ENCODE measurements at regions not wholly inside any gene's neighbourhood (a gene's known extent, or its start where the extent isn't known, plus 50 kb on each side); places are given as distances from the start of the nearest gene placed in this dataset.
A peak's percentile ranks its signal among the peaks of the same experiment; 100 is the strongest.

DNA sequence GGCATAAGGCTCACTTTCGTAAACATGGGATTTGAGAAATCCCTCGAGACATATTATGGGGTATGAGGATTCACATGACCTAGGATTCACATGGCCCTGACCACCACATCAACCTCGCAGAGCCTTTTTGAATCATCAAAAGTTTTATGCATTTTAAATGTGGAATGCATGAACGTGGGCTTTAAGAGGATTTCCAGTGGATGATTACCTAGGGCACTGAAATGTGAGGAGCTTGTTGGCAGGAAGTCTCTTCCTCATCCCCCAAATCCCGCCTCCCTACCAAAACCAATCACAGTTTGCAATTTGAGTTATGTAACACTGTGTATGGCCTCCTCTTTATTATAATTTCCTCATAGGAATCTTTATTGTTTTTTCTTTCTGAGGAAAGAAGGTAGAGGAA, 659.6 kb upstream of the TBX3 start:
- Mint-ChIP-seq H3K27ac (ENCODE audit: low read depth, unreplicated experiment) (no peak overlapping the region), H3K9me3 (ENCODE audit: unreplicated experiment) (no peaks in the 10 kb centered on the region), H3K4me3 (ENCODE audit: unreplicated experiment) (no peak overlapping the region), H3K27me3 (ENCODE audit: insufficient read depth, unreplicated experiment) (no peaks in the 10 kb centered on the region), H3K36me3 (ENCODE audit: insufficient read depth, unreplicated experiment) (no peaks in the 10 kb centered on the region), H3K4me1 (ENCODE audit: insufficient read depth, unreplicated experiment) (peaks cover 14% of the 10 kb centered on the region)
- intact Hi-C loops (cut with micrococcal nuclease) = loop anchor here (5.0 kb wide), 1 partner anchor 39 kb away; no protein-coding TSS in a partner anchor
- no peak for DNase-seq (ENCODE audit: unreplicated experiment)
- ChIA-PET POLR2A (interaction anchor here (0.7 to 5.3 kb wide), 3 partner anchors 7 to 116 kb away, joined by 3 to 66 read pairs (median 4); no protein-coding TSS in a partner anchor), CTCF (no interaction called here)
- no TSS peak for BruUV-seq (replicated peaks)
- no peak for TF ChIP-seq CTCF (IDR thresholded peaks at IDR 0.05; ENCODE audit: unreplicated experiment)

GRCh38 chr12:115343008-115343407, 659.0 kb upstream of the TBX3 start:
- intact Hi-C loops (cut with micrococcal nuclease) = loop anchor here (5.0 kb wide), 1 partner anchor 39 kb away; no protein-coding TSS in a partner anchor
- H3K4me3 Mint-ChIP-seq (ENCODE audit: unreplicated experiment) = no peak overlapping the region
- BruUV-seq (replicated peaks) = no TSS peak
- ChIA-PET POLR2A (interaction anchor here (0.6 to 5.3 kb wide), 5 partner anchors 9 to 1424 kb away, joined by 3 to 66 read pairs (median 4); partner anchors contain the start of gene TBX3), CTCF (no interaction called here)
- peaks cover under 1% of the 10 kb centered on the region for H3K36me3 Mint-ChIP-seq (ENCODE audit: insufficient read depth, unreplicated experiment)
- DNase-seq (ENCODE audit: unreplicated experiment) = no peak
- peaks cover 14% of the 10 kb centered on the region for H3K4me1 Mint-ChIP-seq (ENCODE audit: insufficient read depth, unreplicated experiment)
- TF ChIP-seq CTCF (IDR thresholded peaks at IDR 0.05; ENCODE audit: unreplicated experiment) = no peak
- no peaks in the 10 kb centered on the region for H3K9me3 Mint-ChIP-seq (ENCODE audit: unreplicated experiment)
- no peak overlapping the region for H3K27ac Mint-ChIP-seq (ENCODE audit: low read depth, unreplicated experiment)
- no peaks in the 10 kb centered on the region for H3K27me3 Mint-ChIP-seq (ENCODE audit: insufficient read depth, unreplicated experiment)

GRCh38 chr12:115341442-115341841, 657.5 kb upstream of the TBX3 start:
- intact Hi-C loops (cut with micrococcal nuclease) = loop anchor here (1.0 to 5.0 kb wide), 2 partner anchors 41 to 114 kb away; no protein-coding TSS in a partner anchor
- POLR2A ChIA-PET = interaction anchor here (0.8 to 5.3 kb wide), 4 partner anchors 11 to 657 kb away, joined by 4 to 66 read pairs (median 10); partner anchors contain the start of gene TBX3
- DNase-seq (ENCODE audit: unreplicated experiment) = peak; percentile 99
- no TSS peak for BruUV-seq (replicated peaks)
- peak overlapping the region; percentile 31 for H3K4me3 Mint-ChIP-seq (ENCODE audit: unreplicated experiment)
- H3K27ac Mint-ChIP-seq (ENCODE audit: low read depth, unreplicated experiment) = peak overlapping the region; percentile 94
- CTCF ChIA-PET = interaction anchor here (0.6 to 0.7 kb wide), 2 partner anchors 14 to 42 kb away, joined by 4 read pairs; no protein-coding TSS in a partner anchor
- peaks cover 21% of the 10 kb centered on the region for H3K4me1 Mint-ChIP-seq (ENCODE audit: insufficient read depth, unreplicated experiment)
- no peaks in the 10 kb centered on the region for H3K9me3 Mint-ChIP-seq (ENCODE audit: unreplicated experiment)
- peaks cover 6% of the 10 kb centered on the region for H3K36me3 Mint-ChIP-seq (ENCODE audit: insufficient read depth, unreplicated experiment)
- TF ChIP-seq CTCF (IDR thresholded peaks at IDR 0.05; ENCODE audit: unreplicated experiment) = no peak
- H3K27me3 Mint-ChIP-seq (ENCODE audit: insufficient read depth, unreplicated experiment) = no peaks in the 10 kb centered on the region

GRCh38 chr12:115338566-115339294, 654.8 kb upstream of the TBX3 start:
- no peaks in the 10 kb centered on the region for H3K9me3 Mint-ChIP-seq (ENCODE audit: unreplicated experiment)
- CTCF ChIA-PET = no interaction called here
- no TSS peak for BruUV-seq (replicated peaks)
- POLR2A ChIA-PET = interaction anchor here (1.3 to 5.3 kb wide), 3 partner anchors 13 to 655 kb away, joined by 3 to 66 read pairs (median 5); no protein-coding TSS in a partner anchor
- no peak overlapping the region for H3K27ac Mint-ChIP-seq (ENCODE audit: low read depth, unreplicated experiment)
- intact Hi-C loops (cut with micrococcal nuclease) = no loop called here
- H3K27me3 Mint-ChIP-seq (ENCODE audit: insufficient read depth, unreplicated experiment) = no peaks in the 10 kb centered on the region
- H3K36me3 Mint-ChIP-seq (ENCODE audit: insufficient read depth, unreplicated experiment) = peaks cover 6% of the 10 kb centered on the region
- peaks cover 21% of the 10 kb centered on the region for H3K4me1 Mint-ChIP-seq (ENCODE audit: insufficient read depth, unreplicated experiment)
- H3K4me3 Mint-ChIP-seq (ENCODE audit: unreplicated experiment) = no peak overlapping the region
- DNase-seq (ENCODE audit: unreplicated experiment) = no peak
- TF ChIP-seq CTCF (IDR thresholded peaks at IDR 0.05; ENCODE audit: unreplicated experiment) = no peak
